SK-N-SH (cell line): ENCODE measurements at regions not wholly inside any gene's neighbourhood (a gene's known extent, or its start where the extent isn't known, plus 50 kb on each side); places are given as distances from the start of the nearest gene placed in this dataset.

Experiments
- CTCF ChIA-PET: fragments of 300-600, 350-600 bp; formaldehyde crosslinking; extraction: SDS; loops from one replicate; lab custom pipeline; 2021; lab: Yijun Ruan, JAX
- POLR2A ChIA-PET: fragments of 350-600 bp; sonication (Branson Sonifier 250); formaldehyde crosslinking; extraction: SDS; loops from one replicate; lab custom pipeline; 2020; ENCODE audit warnings: antibody characterized with exemption, inconsistent platforms; lab: Yijun Ruan, JAX
- DNase-seq: peaks from one replicate; pipeline ENCODE4 v3.0.0; 2012
- H2AFZ ChIP-seq: fragments of 200-600 bp; sonication (generic); 2 replicates; pipeline ENCODE4 v1.8.1; 2016; ENCODE audit warnings: antibody characterized with exemption, mild to moderate bottlenecking, low read depth
- H3F3A ChIP-seq: fragments of 200-600 bp; sonication (generic); replicated peaks from 2 replicates; pipeline ENCODE3; 2016; ENCODE audit warnings: antibody characterized with exemption, mild to moderate bottlenecking; ENCODE audit not compliant: insufficient read depth
- H3K27ac ChIP-seq, 2 experiments: fragments of 200-500 bp in 1 of 2; fragments of 200-600 bp in 1 of 2; sonication (Bioruptor generic) in 1 of 2; sonication (generic), shearing (Covaris generic) in 1 of 2; 2 replicates each; pipeline versions ENCODE4 v1.5.1 to v1.6.1; 2014 to 2016; ENCODE audit warnings: low read depth in 2 of 2, inconsistent platforms in 1 of 2, low read length in 1 of 2, mild to moderate bottlenecking in 1 of 2, mixed read lengths in 1 of 2
- H3K27me3 ChIP-seq: fragments of 200-600 bp; sonication (generic), shearing (Covaris generic); 2 replicates; pipeline ENCODE4 v1.6.1; 2016; ENCODE audit warnings: mixed run types; ENCODE audit not compliant: insufficient read depth
- H3K36me3 ChIP-seq, 2 experiments: fragments of 200-500 bp in 1 of 2; fragments of 200-600 bp in 1 of 2; sonication (Bioruptor generic) in 1 of 2; sonication (generic) in 1 of 2; replicated peaks in 1 of 2; 2 replicates each; pipeline versions ENCODE3 to v1.5.1; 2014 to 2016; ENCODE audit warnings: low read length in 1 of 2, mild to moderate bottlenecking in 1 of 2; ENCODE audit not compliant: insufficient read depth in 2 of 2, control insufficient read depth in 1 of 2
- H3K4me1 ChIP-seq, 2 experiments: fragments of 200-500 bp in 1 of 2; fragments of 200-600 bp in 1 of 2; sonication (Bioruptor generic) in 1 of 2; sonication (generic), shearing (Covaris generic) in 1 of 2; 2 replicates each; pipeline versions ENCODE4 v1.5.1 to v1.6.1; 2014 to 2016; ENCODE audit warnings: low read depth in 1 of 2, low read length in 1 of 2, mixed run types in 1 of 2; ENCODE audit not compliant: insufficient read depth in 2 of 2, control insufficient read depth in 1 of 2
- H3K4me2 ChIP-seq: fragments of 200-600 bp; sonication (generic), shearing (Covaris generic); 2 replicates; pipeline ENCODE4 v1.6.1; 2017; ENCODE audit warnings: mixed run types
- H3K4me3 ChIP-seq, 2 experiments: fragments of 200-500 bp in 1 of 2; fragments of 200-600 bp in 1 of 2; sonication (Bioruptor generic) in 1 of 2; sonication (generic), shearing (Covaris generic) in 1 of 2; 2 replicates each; pipeline versions ENCODE4 v1.5.1 to v1.8.1; 2014 to 2016; ENCODE audit warnings: low read depth in 2 of 2, inconsistent platforms in 1 of 2, low read length in 1 of 2, mild to moderate bottlenecking in 1 of 2, mixed read lengths in 1 of 2, moderate library complexity in 1 of 2
- H3K79me2 ChIP-seq: fragments of 200-600 bp; sonication (generic); 2 replicates; pipeline ENCODE4 v1.8.1; 2017; ENCODE audit warnings: mild to moderate bottlenecking; ENCODE audit not compliant: insufficient read depth
- H3K9ac ChIP-seq: fragments of 200-600 bp; sonication (generic); 2 replicates; pipeline ENCODE4 v1.6.1; 2017; ENCODE audit warnings: mixed run types
- H3K9me2 ChIP-seq: fragments of 200-600 bp; sonication (generic); 2 replicates; pipeline ENCODE4 v1.6.1; 2017; ENCODE audit warnings: mixed run types
- H3K9me3 ChIP-seq: fragments of 200-600 bp; sonication (generic); 2 replicates; pipeline ENCODE4 v1.6.1; 2017; ENCODE audit warnings: mixed run types, mild to moderate bottlenecking, moderate library complexity
- H4K20me1 ChIP-seq: fragments of 200-600 bp; sonication (generic); 2 replicates; pipeline ENCODE4 v1.6.1; 2017; ENCODE audit warnings: mild to moderate bottlenecking, mixed run types; ENCODE audit not compliant: insufficient read depth
- CHD2 ChIP-seq: fragments of 150-350 bp; IDR thresholded peaks from 2 replicates; pipeline ENCODE4 v1.6.1; 2018; ENCODE audit warnings: low read length; ENCODE audit not compliant: partially characterized antibody
- ELF1 ChIP-seq: IDR thresholded peaks from 2 replicates; pipeline ENCODE4 v1.4.0; 2012
- EP300 ChIP-seq, 2 experiments: IDR thresholded peaks; 2 replicates each; pipeline versions ENCODE4 v1.4.0 to v1.6.1; 2012; ENCODE audit warnings: borderline replicate concordance in 1 of 2, low read depth in 1 of 2, low read length in 1 of 2
- FOSL2 ChIP-seq: IDR thresholded peaks from 2 replicates; pipeline ENCODE4 v1.4.0; 2012; ENCODE audit warnings: low read depth, mild to moderate bottlenecking, moderate library complexity, borderline replicate concordance
- GABPA ChIP-seq: IDR thresholded peaks from 2 replicates; pipeline ENCODE4 v1.4.0; 2012; ENCODE audit warnings: low read depth, mild to moderate bottlenecking
- GATA2 ChIP-seq: sonication (generic); formaldehyde crosslinking; IDR thresholded peaks from 2 replicates; pipeline ENCODE4 v1.5.0; 2020; ENCODE audit warnings: mild to moderate bottlenecking, missing genetic modification reagents
- IRF3 ChIP-seq: fragments of 150-350 bp; IDR thresholded peaks from 2 replicates; pipeline ENCODE4 v1.6.1; 2016; ENCODE audit warnings: mild to moderate bottlenecking, low read depth, low read length
- JUND ChIP-seq: IDR thresholded peaks from 2 replicates; pipeline ENCODE4 v1.4.0; 2012
- MEF2A ChIP-seq: IDR thresholded peaks from 2 replicates; pipeline ENCODE4 v1.4.0; 2012; ENCODE audit warnings: low read depth, borderline replicate concordance
- MXI1 ChIP-seq: IDR thresholded peaks from 2 replicates; pipeline ENCODE4 v1.6.1; 2012; ENCODE audit warnings: mild to moderate bottlenecking, low read depth, low read length, improper control_type of control experiment
- NFIC ChIP-seq: IDR thresholded peaks from 2 replicates; pipeline ENCODE4 v1.4.0; 2012; ENCODE audit warnings: borderline replicate concordance
- NRF1 ChIP-seq: IDR thresholded peaks from 2 replicates; pipeline ENCODE4 v1.6.1; 2012; ENCODE audit warnings: low read depth, mild to moderate bottlenecking, low read length
- PBX3 ChIP-seq: IDR thresholded peaks from 2 replicates; pipeline ENCODE4; 2012
- RAD21 ChIP-seq: IDR thresholded peaks from 2 replicates; pipeline ENCODE4 v1.6.1; 2012; ENCODE audit warnings: mild to moderate bottlenecking, low read length
- REST ChIP-seq: IDR thresholded peaks from 2 replicates; pipeline ENCODE4 v1.6.1; 2012; ENCODE audit warnings: mild to moderate bottlenecking, low read depth, low read length, moderate library complexity
- RXRA ChIP-seq: IDR thresholded peaks from 2 replicates; pipeline ENCODE4 v1.4.0; 2012; ENCODE audit warnings: low read depth, mild to moderate bottlenecking, borderline replicate concordance
- TCF12 ChIP-seq: IDR thresholded peaks from 2 replicates; pipeline ENCODE4 v1.4.0; 2012
- USF1 ChIP-seq: IDR thresholded peaks from 2 replicates; pipeline ENCODE4 v1.4.0; 2012; ENCODE audit warnings: low read depth, borderline replicate concordance
- USF2 ChIP-seq: fragments of 150-350 bp; IDR thresholded peaks from 2 replicates; pipeline ENCODE4 v1.6.1; 2017; ENCODE audit warnings: antibody characterized with exemption, low read length, low read depth, borderline replicate concordance
- WGBS: methylation state at CpG from one replicate; pipeline ENCODE4 v1.1.6; 2017; ENCODE audit warnings: low lambda C conversion rate; 5-methylcytosine and 5-hydroxymethylcytosine counted together

- Histone ChIP-seq H3K9ac (no peak overlapping the region), H3K27ac (no peak overlapping the region; a peak in 1 of 4 replicates), H3K9me2 (no peaks in the 10 kb centered on the region), H2AFZ (no peak overlapping the region), H3K79me2 (no peaks in the 10 kb centered on the region), H3K4me1 (peaks cover 0 to 51% of the 10 kb centered on the region in 2 experiments; a peak in 1 of 4 replicates), H3K9me3 (no peaks in the 10 kb centered on the region), H4K20me1 (no peaks in the 10 kb centered on the region), H3K36me3 (peaks cover 0 to 7% of the 10 kb centered on the region in 2 experiments), H3K4me2 (no peak overlapping the region), H3K27me3 (no peaks in the 10 kb centered on the region), H3F3A (peaks cover 9% of the 10 kb centered on the region), H3K4me3 (no peak overlapping the region)
- TF ChIP-seq NFIC = no peak
- no peak for TF ChIP-seq GATA2
- no peak for TF ChIP-seq USF1
- WGBS = 100% methylated on average over 2 of the region's 2 CpGs
- CTCF ChIA-PET = interaction anchor here (1.0 kb wide), 1 partner anchor 29 kb away, joined by 4 read pairs; no protein-coding TSS in a partner anchor
- no peak for DNase-seq
- POLR2A ChIA-PET = no interaction called here
Observed at GRCh38 chr14:100470523-100470897, 116.7 kb downstream of the BEGAIN start.

GRCh38 chr14:100471441-100472093 lies 115.7 kb downstream of the BEGAIN start:
- 83% methylated on average over 16 of the region's 16 CpGs for WGBS
- Histone ChIP-seq H3K79me2 (no peaks in the 10 kb centered on the region), H3K27ac (peak overlapping the region in 1 of 2 experiments; percentile 44; a peak in 2 of 4 replicates), H4K20me1 (no peaks in the 10 kb centered on the region), H2AFZ (no peak overlapping the region), H3K9me3 (no peaks in the 10 kb centered on the region), H3K9me2 (no peaks in the 10 kb centered on the region), H3K4me3 (no peak overlapping the region), H3K36me3 (peaks cover 0 to 7% of the 10 kb centered on the region in 2 experiments), H3K27me3 (no peaks in the 10 kb centered on the region), H3F3A (peaks cover 17% of the 10 kb centered on the region), H3K9ac (no peak overlapping the region), H3K4me1 (peaks cover 4 to 56% of the 10 kb centered on the region in 2 experiments; a peak in 3 of 4 replicates)
- POLR2A ChIA-PET = interaction anchor here (1.3 kb wide), 1 partner anchor 30 kb away, joined by 3 read pairs; no protein-coding TSS in a partner anchor
- no peak for DNase-seq
- TF ChIP-seq EP300 (IDR thresholded peaks at IDR 0.05; ENCODE audit: borderline replicate concordance in 1 of 2, low read depth in 1 of 2, low read length in 1 of 2) (no peak), PBX3 (no peak), USF1 (no peak), FOSL2 (no peak), REST (no peak), IRF3 (no peak), ELF1 (no peak), RAD21 (no peak), TCF12 (no peak), NFIC (no peak), RXRA (no peak), GABPA (no peak), NRF1 (no peak), USF2 (no peak), MEF2A (no peak), MXI1 (no peak), CHD2 (no peak), JUND (no peak)
- TF ChIP-seq, all 33 proteins: peak for 0
- CTCF ChIA-PET = no interaction called here
- H3K4me2 ChIP-seq = no peak overlapping the region
